ENCODE measurements at regions not wholly inside any gene's neighbourhood (a gene's known extent, or its start where the extent isn't known, plus 50 kb on each side); places are given as distances from the start of the nearest gene placed in this dataset.

DNA sequence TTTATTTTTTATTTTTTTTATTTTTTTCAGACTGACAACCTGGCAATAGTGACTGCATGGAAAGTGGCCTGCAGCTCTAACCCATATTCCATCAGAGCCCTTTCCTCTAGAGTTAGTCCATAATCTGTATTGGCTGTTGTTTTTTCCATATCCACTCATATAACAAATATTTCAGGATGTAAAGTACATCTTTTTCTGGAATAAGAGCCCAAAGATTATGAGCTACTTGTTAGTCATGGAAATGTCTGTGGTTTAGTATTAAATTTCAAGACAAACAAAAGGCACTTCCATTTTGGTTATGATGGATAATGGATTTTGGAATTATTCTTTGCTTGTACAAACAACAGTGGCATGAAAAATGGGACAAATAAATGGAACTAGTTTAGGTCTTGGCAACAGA is 296.0 kb upstream of the HS3ST1 start:
- H3K27me3 ChIP-seq (ENCODE audit: control insufficient read depth, extremely low read depth, insufficient read depth, low read length) = no peaks in the 10 kb centered on the region
- no peak overlapping the region for H3K9ac ChIP-seq (ENCODE audit: control insufficient read depth, extremely low read depth, insufficient read depth, low read length)
- no peak for TF ChIP-seq EZH2 (IDR thresholded peaks at IDR 0.05; ENCODE audit: low read length)
- TF ChIP-seq, protein P1, sequence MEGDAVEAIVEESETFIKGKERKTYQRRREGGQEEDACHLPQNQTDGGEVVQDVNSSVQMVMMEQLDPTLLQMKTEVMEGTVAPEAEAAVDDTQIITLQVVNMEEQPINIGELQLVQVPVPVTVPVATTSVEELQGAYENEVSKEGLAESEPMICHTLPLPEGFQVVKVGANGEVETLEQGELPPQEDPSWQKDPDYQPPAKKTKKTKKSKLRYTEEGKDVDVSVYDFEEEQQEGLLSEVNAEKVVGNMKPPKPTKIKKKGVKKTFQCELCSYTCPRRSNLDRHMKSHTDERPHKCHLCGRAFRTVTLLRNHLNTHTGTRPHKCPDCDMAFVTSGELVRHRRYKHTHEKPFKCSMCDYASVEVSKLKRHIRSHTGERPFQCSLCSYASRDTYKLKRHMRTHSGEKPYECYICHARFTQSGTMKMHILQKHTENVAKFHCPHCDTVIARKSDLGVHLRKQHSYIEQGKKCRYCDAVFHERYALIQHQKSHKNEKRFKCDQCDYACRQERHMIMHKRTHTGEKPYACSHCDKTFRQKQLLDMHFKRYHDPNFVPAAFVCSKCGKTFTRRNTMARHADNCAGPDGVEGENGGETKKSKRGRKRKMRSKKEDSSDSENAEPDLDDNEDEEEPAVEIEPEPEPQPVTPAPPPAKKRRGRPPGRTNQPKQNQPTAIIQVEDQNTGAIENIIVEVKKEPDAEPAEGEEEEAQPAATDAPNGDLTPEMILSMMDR (optimal IDR thresholded peaks at IDR 0.05 in 1 of 3, IDR thresholded peaks at IDR 0.05 in 1 of 3, conservative IDR thresholded peaks at IDR 0.05 in 1 of 3; ENCODE audit: extremely low read depth in 1 of 3, insufficient read depth in 2 of 3, low read length in 3 of 3) = no peak
- no peak overlapping the region for H3K4me3 ChIP-seq (ENCODE audit: control insufficient read depth in 2 of 3, extremely low read depth in 1 of 3, insufficient read depth in 2 of 3, low read depth in 1 of 3, low read length in 3 of 3)
- peaks cover 3% of the 10 kb centered on the region for H3K4me1 ChIP-seq (ENCODE audit: control insufficient read depth, extremely low read depth, insufficient read depth, low read length)
- FAIRE-seq (no peak), DNase-seq (ENCODE audit: low read depth, low spot score) (no peak)
- no peaks in the 10 kb centered on the region for H3K9me1 ChIP-seq (ENCODE audit: control insufficient read depth, extremely low read depth, insufficient read depth, low read length)
- H3K27ac ChIP-seq (ENCODE audit: control insufficient read depth, insufficient read depth, low read length) = no peak overlapping the region
- no peak overlapping the region for H3K4me2 ChIP-seq (ENCODE audit: control insufficient read depth, extremely low read depth, insufficient read depth, low read depth, low read length)
- no peaks in the 10 kb centered on the region for H4K20me1 ChIP-seq (ENCODE audit: control insufficient read depth, extremely low read depth, insufficient read depth, low read length)
- no peaks in the 10 kb centered on the region for H3K36me3 ChIP-seq (ENCODE audit: control insufficient read depth in 2 of 2, extremely low read depth in 1 of 2, insufficient read depth in 2 of 2, low read length in 2 of 2)
- dilution Hi-C loops (cut with MboI; ENCODE audit: extremely low pct_ligation_motif_present, low sequenced_read_pairs) = no loop called here
- H3K79me2 ChIP-seq (ENCODE audit: control insufficient read depth, insufficient read depth, low read length) = no peaks in the 10 kb centered on the region
- no peak overlapping the region for H2AFZ ChIP-seq (ENCODE audit: control insufficient read depth, low read length)
- no peaks in the 10 kb centered on the region for H3K9me3 ChIP-seq (ENCODE audit: control insufficient read depth, low read depth, low read length)

DNA sequence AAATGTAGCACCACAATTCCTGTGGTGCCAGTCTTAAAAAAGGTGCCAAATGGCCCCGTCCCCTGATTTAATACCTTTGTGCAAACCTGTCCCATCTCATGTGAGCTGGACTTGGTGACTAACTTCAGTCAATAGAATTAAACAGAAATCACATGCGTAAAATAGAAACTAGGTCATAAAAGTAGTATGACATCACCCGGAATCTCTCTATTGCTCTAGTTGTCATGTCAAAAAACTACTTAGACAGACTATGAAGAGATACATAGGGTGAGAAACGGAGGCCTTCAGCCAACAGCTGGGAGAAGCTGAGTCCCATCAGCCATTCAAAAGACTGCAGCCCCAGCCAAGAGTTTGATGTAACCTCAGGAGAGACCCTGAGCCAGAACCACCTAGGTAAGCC is 293.5 kb upstream of the HS3ST1 start:
- no peak overlapping the region for H2AFZ ChIP-seq (ENCODE audit: control insufficient read depth, low read length)
- no peak for TF ChIP-seq EZH2 (IDR thresholded peaks at IDR 0.05; ENCODE audit: low read length)
- TF ChIP-seq, protein P1 (optimal IDR thresholded peaks at IDR 0.05 in 1 of 3, IDR thresholded peaks at IDR 0.05 in 1 of 3, conservative IDR thresholded peaks at IDR 0.05 in 1 of 3; ENCODE audit: extremely low read depth in 1 of 3, insufficient read depth in 2 of 3, low read length in 3 of 3) = no peak
- H3K9ac ChIP-seq (ENCODE audit: control insufficient read depth, extremely low read depth, insufficient read depth, low read length) = no peak overlapping the region
- H4K20me1 ChIP-seq (ENCODE audit: control insufficient read depth, extremely low read depth, insufficient read depth, low read length) = no peaks in the 10 kb centered on the region
- no peak overlapping the region for H3K4me3 ChIP-seq (ENCODE audit: control insufficient read depth in 2 of 3, extremely low read depth in 1 of 3, insufficient read depth in 2 of 3, low read depth in 1 of 3, low read length in 3 of 3)
- no peaks in the 10 kb centered on the region for H3K9me3 ChIP-seq (ENCODE audit: control insufficient read depth, low read depth, low read length)
- H3K27me3 ChIP-seq (ENCODE audit: control insufficient read depth, extremely low read depth, insufficient read depth, low read length) = no peaks in the 10 kb centered on the region
- no peaks in the 10 kb centered on the region for H3K79me2 ChIP-seq (ENCODE audit: control insufficient read depth, insufficient read depth, low read length)
- no peak overlapping the region for H3K27ac ChIP-seq (ENCODE audit: control insufficient read depth, insufficient read depth, low read length)
- dilution Hi-C loops (cut with MboI; ENCODE audit: extremely low pct_ligation_motif_present, low sequenced_read_pairs) = no loop called here
- no peaks in the 10 kb centered on the region for H3K36me3 ChIP-seq (ENCODE audit: control insufficient read depth in 2 of 2, extremely low read depth in 1 of 2, insufficient read depth in 2 of 2, low read length in 2 of 2)
- peaks cover 3% of the 10 kb centered on the region for H3K4me1 ChIP-seq (ENCODE audit: control insufficient read depth, extremely low read depth, insufficient read depth, low read length)
- H3K9me1 ChIP-seq (ENCODE audit: control insufficient read depth, extremely low read depth, insufficient read depth, low read length) = no peaks in the 10 kb centered on the region
- FAIRE-seq (no peak), DNase-seq (ENCODE audit: low read depth, low spot score) (no peak)
- H3K4me2 ChIP-seq (ENCODE audit: control insufficient read depth, extremely low read depth, insufficient read depth, low read depth, low read length) = no peak overlapping the region

All from keratinocyte (primary cell).